ENCODE measurements at regions not wholly inside any gene's neighbourhood (a gene's known extent, or its start where the extent isn't known, plus 50 kb on each side); places are given as distances from the start of the nearest gene placed in this dataset.

GRCh38 chr15:25051399-25052154, 96.8 kb downstream of the SNRPN start:
- DNase-seq (ENCODE audit: low read depth), result no peak

DNA sequence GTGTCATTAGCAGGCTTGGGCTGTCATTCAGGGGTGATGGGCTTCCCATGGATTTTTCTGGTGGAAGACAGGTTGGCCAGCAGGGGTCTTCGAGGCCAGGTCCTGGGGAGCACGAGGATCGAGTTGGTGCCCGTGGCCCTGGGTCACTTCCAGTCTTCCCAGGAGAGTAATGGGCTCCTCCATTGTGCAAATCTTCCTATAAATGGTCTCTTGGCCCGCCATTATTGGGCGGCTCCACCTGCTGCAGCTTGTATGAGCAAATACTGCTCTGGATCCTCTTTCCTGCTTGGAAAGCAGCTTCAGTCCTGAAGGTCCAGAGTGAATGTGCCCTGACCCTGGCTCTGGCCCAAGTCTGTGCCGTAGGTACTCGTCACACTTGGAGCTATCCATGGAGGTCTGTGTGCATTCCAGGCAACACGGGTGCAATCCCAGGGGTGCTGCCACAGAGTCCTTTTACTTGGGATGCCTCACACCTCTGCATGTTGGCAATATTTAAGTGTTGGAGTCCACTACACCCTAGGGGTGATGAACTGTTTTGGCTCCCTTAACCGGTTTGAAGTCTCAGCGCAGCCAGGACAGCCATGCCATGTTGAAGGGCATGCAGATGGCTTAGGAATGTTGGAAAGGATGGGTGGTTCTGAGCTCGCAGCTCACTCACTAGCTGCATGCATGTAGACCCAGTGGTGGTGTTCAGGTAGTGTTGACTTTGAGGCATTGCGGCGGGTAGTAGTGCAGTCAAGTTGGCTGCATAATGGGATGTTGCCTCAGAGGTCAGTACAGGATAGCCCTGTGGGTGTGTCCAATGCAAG, 97.6 kb downstream of the SNRPN start:
- no peak for DNase-seq (ENCODE audit: low read depth)

DNA sequence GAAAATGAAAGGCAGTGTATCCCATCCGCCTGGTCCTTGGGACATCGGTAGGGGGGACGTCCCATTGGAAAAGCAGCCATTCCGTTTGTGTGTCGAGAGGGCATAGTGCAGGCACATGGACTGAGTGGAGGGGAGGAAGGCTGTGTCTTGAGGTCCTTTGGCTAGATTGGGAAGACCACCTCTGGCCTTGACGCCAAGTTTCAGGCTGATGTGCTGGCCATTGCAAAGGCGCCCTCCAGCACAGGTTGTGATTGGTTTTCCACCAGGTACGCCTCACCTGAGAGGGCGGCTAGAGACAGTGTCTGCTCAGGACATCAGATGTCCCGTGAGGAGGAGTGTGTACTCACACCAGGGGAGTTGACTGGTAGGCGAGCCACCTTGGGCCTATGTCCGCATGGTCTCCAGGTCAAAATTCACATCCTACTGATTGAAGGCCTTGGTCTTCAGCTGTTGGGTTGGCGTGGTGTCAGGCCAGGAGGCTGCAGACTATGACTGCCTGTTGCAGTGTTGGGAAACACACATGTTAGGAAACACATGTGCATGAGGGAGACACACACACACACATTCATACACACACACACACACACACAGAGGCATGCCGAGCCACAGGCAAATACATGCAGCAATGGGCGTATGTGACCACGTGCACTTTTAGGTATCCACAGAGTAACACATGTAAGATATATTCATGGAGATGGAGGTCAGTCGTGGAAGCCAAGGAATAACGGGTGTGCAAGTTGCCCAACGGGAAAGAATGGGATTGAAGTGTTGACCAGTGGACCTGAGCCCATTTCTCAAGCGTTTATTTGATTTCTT, 98.4 kb downstream of the SNRPN start:
- DNase-seq (ENCODE audit: low read depth), result no peak

GRCh38 chr15:25054329-25054728, 99.5 kb downstream of the SNRPN start:
- DNase-seq (ENCODE audit: low read depth), result no peak

- no peak for DNase-seq (ENCODE audit: low read depth)
Observed at GRCh38 chr15:25054943-25055342, 100.2 kb downstream of the SNRPN start.

DNA sequence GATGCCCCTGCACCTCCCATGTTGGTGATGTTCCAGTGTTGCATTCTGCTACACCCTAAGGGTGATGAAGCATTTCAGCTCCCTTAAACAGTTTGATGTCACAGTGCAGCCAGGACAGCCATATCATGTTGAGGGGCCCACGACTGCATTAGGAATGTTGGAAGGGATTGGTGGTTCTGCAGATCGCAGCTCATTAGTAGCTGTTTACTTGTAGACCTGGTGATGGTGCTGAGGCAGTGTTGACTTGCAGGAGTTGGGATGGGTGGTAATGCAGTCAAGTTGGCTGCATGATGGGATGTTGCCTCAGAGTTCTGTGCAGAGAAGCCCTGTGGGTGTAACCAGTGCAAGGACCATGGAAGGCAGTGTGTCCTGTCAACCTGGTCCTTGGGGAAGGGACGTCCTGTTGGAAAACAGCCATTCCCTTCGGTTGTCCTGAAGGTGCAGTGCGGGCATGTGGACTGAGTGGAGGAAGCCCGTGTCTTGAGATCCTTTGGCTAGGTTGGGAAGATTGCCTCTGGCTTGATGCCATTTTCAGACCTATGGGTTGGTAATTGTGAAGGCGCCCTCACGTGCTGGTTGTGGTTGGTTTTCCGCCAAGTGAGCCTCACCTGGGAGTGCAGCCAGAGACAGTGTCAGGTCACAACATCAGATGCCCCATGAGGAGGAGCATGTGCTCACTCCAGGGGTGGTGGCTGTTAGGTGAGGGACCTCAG, 100.7 kb downstream of the SNRPN start:
- DNase-seq (ENCODE audit: low read depth), result no peak

DNA sequence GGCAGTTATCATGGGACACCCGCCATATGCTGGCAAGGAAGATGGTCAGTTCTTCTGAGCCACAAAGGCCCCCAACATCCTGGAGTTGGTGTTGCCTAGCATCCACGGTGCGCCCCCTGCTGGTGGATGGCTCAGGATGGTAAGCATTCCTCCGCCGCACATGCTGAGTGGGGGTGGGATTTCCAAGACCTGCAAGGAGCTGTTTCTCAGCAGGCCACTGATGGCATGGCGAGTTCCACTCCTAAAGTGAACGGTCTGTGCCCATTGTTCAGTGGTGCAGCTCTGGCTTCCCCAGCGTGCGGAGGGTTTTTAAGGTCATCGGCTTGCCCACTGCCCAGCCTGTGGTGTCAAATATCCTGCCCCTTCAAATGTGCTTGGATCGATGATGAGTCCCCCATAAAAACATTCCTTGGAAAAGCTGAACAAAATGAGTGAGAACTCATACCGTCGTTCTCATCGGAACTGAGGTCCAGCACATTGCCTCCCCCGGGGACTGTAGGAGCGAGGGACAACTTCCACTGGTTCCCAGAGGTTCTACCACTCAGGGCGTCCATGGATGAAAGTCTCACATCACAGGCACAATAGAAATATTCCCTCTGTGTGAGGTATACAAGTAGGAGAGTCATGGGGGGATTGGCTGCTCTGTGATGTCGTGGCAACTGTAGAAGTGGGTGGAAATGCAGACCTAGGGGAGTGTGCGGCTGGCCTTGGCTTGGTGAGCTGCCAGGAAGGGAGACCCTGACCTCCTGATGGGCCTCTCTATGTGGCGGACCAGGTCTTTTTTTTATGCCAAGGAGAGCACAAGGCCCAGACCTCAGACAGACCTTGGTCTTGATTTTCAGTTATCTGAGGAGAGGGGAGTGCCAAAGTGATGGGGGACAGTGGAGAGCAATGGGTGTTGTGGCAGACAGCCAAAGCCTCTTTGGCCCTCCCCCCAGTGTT, 102.0 kb downstream of the SNRPN start:
- DNase-seq (ENCODE audit: low read depth), result no peak

DNA sequence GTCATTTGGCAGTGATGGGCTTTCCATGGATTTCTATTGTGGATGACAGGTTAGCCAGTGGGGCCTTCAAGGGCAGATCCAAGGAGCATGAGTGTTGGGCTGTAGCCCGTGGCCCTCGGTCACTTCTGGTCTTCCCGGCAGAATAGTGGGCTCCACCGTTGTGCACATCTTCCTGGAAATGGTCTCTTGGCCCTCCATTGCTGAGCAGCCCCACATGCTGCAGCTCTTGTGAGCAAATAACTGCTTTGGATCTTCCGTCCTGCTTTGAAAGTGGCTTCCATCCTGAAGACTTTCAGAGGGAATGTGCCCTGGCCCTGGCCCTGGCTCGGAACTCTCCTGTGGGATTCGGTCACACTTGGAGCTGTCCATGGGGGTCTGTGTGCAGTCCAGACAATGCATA, 102.8 kb downstream of the SNRPN start:
- DNase-seq (ENCODE audit: low read depth), result no peak

- no peak for DNase-seq (ENCODE audit: low read depth)
Observed at GRCh38 chr15:25058080-25058785, 103.4 kb downstream of the SNRPN start.

DNA sequence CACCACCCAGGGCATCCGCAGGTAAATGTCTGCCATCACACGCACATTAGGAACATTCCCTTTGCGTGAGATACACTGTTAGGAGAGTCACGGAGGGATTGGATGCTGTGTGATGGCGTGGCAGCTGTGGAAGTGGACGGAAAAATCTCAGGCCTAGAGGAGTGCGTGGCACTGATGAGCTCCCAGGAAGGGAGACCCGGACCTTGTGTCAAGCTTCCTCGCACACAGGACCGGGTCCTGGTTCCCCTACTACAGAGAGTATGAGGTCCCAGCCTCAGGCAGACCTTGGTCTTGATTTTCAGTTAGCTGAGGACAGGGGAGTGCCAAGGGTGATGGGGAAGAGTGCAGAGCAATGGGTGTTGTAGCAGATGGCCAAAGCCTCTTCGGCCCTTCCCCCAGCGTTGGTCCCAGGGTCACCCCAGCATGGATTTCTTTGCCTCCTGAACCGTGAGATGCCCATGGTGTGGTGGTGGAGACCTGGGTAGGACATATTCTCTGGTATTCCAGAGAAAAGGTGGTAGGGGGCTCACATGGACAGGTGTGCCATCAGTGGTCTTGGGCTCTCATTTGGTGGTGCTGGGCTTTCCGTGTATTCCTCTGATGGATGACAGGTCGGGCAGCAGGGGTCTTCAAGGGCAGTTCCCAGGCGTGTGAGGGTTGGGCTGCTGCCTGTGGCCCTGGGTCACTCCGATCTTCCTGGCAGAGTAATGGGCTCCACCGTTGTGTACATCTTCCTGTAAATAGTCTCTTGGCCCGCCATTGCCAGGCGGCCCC, 105.1 kb downstream of the SNRPN start:
- no peak for DNase-seq (ENCODE audit: low read depth)

DNA sequence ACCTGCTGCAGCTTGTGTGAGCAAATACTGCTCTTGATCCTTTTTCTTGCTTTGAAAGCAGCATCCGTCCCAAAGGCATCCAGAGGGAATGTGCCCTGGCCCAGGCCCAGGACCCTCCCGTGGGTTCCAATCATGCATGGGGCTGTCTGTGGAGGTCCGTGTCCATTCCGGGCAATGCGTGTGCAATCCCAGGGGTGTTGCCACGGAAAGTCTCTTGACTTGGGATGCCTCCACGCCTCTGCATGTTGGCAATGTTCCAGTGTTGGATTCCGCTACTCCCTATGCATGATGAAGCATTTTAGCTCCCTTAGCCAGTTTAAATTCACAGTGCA, 105.7 kb downstream of the SNRPN start:
- no peak for DNase-seq (ENCODE audit: low read depth)

DNA sequence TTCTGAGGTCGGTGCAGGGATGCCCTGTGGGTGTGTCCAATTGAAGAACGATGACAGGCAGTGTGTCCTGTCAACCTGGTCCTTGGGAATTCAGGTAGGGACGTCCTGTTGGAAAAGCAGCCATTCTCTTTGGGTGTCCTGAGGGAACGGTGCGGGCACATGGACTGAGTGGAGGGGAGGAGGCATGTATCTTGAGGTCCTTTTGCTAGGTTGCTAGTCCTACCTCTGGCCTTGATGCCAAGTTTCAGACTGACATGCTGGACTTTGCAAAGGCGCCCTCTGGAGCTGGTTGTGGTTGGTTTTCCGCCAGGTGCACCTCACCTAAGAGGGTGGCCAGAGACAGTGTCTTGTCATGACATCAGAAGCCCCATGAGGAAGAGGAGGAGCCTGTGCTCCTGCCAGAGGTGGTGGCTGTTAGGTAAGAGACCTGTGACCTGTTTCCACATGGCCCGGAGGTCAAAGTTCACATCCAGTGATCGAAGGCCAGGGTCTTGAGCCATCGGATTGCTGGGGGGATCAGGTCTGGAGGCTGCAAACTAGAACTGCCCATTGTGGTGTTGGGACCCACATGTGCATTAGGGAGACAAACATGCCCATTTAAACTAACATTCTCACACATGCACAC, 106.3 kb downstream of the SNRPN start:
- no peak for DNase-seq (ENCODE audit: low read depth)

- no peak for DNase-seq (ENCODE audit: low read depth)
Observed at GRCh38 chr15:25061808-25062550, 107.2 kb downstream of the SNRPN start.

DNA sequence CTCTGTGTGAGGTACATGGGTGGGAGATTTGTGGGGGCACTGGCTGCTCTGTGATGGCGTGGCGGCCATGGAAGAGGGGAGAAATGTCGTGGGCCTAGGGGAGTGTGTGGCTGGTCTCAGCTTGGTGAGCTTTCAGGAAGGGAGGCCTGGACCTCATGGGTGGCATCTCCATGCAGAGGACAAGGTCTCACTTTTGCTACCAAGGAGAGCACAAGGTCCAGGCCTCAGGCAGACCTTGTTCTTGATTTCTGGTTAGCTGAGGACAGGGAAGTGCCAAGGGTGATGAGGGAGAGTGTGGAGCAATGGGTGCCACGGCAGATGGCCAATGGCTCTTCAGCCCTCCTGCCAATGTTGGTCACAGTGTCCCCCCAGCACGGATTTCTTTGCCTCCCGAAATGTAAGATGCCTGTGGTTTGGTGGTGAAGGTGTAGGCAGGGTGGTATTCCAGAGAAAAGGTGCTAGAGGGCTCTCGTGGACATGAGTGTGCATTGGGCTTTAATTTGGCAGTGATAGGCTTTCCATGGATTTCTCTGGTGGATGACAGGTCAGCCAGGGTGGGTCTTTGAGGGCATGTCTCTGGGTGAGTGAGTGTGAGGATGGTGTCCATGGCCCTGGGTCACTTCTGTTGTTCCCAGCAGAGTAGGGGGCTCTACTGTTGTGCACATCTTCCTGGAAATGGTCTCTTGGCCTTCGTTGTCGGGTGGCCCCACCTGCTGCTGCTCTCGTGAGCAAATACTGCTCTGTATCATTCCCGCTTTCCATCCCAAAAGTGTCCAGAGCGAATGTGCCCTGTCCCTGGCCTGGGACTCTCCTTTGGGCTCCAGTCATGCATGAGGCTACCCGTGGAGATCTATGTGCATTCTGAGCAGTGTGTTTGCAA, 108.0 kb downstream of the SNRPN start:
- DNase-seq (ENCODE audit: low read depth), result no peak

DNA sequence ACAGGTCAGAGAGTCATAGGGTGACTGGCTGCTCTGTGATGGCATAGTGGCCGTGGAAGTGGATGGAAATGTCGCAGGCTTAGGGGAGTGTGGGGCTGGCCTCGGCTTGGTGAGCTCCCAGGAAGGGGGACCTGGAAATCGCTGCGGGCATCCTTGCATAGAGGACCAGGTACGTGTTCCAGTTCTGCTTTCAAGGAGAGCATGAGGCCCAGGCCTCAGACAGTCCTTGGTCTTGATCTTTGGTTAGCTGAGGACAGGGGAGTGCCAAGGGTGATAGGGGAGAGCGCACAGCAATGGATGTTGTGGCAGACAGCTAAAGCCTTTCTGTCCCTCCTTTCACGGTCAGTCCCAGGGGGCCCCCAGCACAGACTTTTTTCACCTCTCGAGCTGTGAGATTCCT, 110.5 kb downstream of the SNRPN start:
- DNase-seq (ENCODE audit: low read depth), result no peak

- DNase-seq (ENCODE audit: low read depth), result no peak
Observed at GRCh38 chr15:25065876-25066275, 111.1 kb downstream of the SNRPN start.

DNA sequence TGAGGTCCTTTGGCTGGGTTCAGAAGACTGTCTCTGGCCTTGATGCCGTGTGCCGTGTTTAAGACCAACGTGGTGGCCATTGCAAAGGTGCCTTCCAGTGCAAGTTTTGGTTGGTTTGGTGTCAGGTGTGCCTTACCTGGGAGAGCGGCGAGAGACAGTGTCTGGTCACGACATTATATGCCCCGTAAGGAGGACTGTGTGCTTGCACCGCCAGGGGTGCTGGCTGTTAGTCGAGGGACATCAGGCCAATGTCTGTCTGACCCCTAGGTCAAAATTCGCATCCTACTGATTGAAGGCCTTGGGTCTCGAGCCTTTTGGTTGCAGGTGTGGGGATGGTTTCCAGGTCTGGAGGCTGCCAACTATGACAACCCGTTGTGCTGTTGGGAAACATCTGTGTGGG, 111.9 kb downstream of the SNRPN start:
- no peak for DNase-seq (ENCODE audit: low read depth)

Data from iris pigment epithelial cell (primary cell).